GM12878 (cell line): ENCODE measurements at regions not wholly inside any gene's neighbourhood (a gene's known extent, or its start where the extent isn't known, plus 50 kb on each side); places are given as distances from the start of the nearest gene placed in this dataset.
"Not testable (repeated sequence)": the region's sequence is repeated elsewhere in the genome, so short reads cannot be mapped to it uniquely, and the experiment has no call there.

Experiments used
- ATAC-seq: fragments of 200-7000 bp; cut with Tn5 transposase; 3 replicates; pipeline ENCODE4 v1.9.1; 2020; ENCODE audit warnings: mild to moderate bottlenecking, moderate library complexity
- BruUV-seq: library from RNA; stranded (reverse); fragments of 400-500 nt; replicated peaks from 2 replicates; lab custom pipeline; 2021; lab: Mats Ljungman, UMichigan
- CTCF ChIA-PET: fragments of 300-600 bp; sonication (Branson Sonifier 250); formaldehyde crosslinking; extraction: SDS; loops from one replicate; lab custom pipeline; 2021; ENCODE audit warnings: inconsistent platforms; lab: Yijun Ruan, JAX
- POLR2A ChIA-PET: fragments of 350-600 bp; formaldehyde crosslinking; extraction: SDS; loops from one replicate; lab custom pipeline; 2021; ENCODE audit warnings: inconsistent platforms; lab: Charles Lee
- RAD21 ChIA-PET: fragments of 300-600 bp; sonication (Branson Sonifier 250); formaldehyde crosslinking; loops from one replicate; lab custom pipeline; 2023; ENCODE audit warnings: antibody characterized with exemption; ENCODE audit not compliant: unreplicated experiment; lab: Charles Lee
- SMC1A ChIA-PET: fragments of 300-600 bp; sonication (Branson Sonifier 250); formaldehyde crosslinking; loops from one replicate; lab custom pipeline; 2023; ENCODE audit not compliant: unreplicated experiment, uncharacterized antibody; lab: Charles Lee
- DNase-seq: peaks from one replicate; pipeline ENCODE4 v3.0.0-alpha.2; 2011; ENCODE audit warnings: low read depth, low spot score
- FAIRE-seq: peaks from 3 replicates; lab custom pipeline; 2011; peaks lifted over from hg19 to GRCh38; lab: Jason Lieb, UNC
- H2AFZ ChIP-seq: 2 replicates; pipeline ENCODE4 v1.6.0; 2011; ENCODE audit warnings: low read depth, low read length, control low read depth; ENCODE audit not compliant: control insufficient read depth
- H3K27ac ChIP-seq: 2 replicates; pipeline ENCODE4 v1.5.1; 2011; ENCODE audit warnings: control low read depth; ENCODE audit not compliant: control insufficient read depth, insufficient read depth
- H3K27me3 ChIP-seq, 2 experiments: replicated peaks in 1 of 2; 2 replicates each; pipeline versions ENCODE4 v1.6.0 to v1.6.1; 2011; ENCODE audit warnings: low read length in 1 of 2; ENCODE audit not compliant: control insufficient read depth in 2 of 2, insufficient read depth in 2 of 2
- H3K36me3 ChIP-seq, 2 experiments: 2 replicates each; pipeline ENCODE4 v1.5.1; 2011; ENCODE audit warnings: low read length in 1 of 2; ENCODE audit not compliant: control insufficient read depth in 2 of 2, insufficient read depth in 2 of 2
- H3K4me1 ChIP-seq: 2 replicates; pipeline ENCODE4 v1.6.1; 2011; ENCODE audit warnings: mild to moderate bottlenecking, low read length, moderate library complexity, mixed read lengths; ENCODE audit not compliant: control insufficient read depth, insufficient read depth
- H3K4me2 ChIP-seq: 2 replicates; pipeline ENCODE4 v1.6.0; 2011; ENCODE audit warnings: control low read depth; ENCODE audit not compliant: control insufficient read depth, insufficient read depth
- H3K4me3 ChIP-seq: fragments of 200-600 bp; sonication (generic); 2 replicates; pipeline ENCODE4 v1.5.1; 2016
- H3K79me2 ChIP-seq: 2 replicates; pipeline ENCODE4 v1.6.0; 2011; ENCODE audit warnings: low read length; ENCODE audit not compliant: control insufficient read depth, insufficient read depth
- H3K9ac ChIP-seq: 2 replicates; pipeline ENCODE4 v1.8.0; 2011; ENCODE audit warnings: low read length, control low read depth, mixed read lengths; ENCODE audit not compliant: control insufficient read depth, insufficient read depth
- H3K9me3 ChIP-seq: replicated peaks from 3 replicates; pipeline ENCODE4 v1.5.1; 2011; ENCODE audit warnings: mild to moderate bottlenecking, low read length; ENCODE audit not compliant: control insufficient read depth, insufficient read depth
- H4K20me1 ChIP-seq: 2 replicates; pipeline ENCODE4 v1.6.0; 2011; ENCODE audit not compliant: control insufficient read depth, insufficient read depth
- ASH2L ChIP-seq: fragments of 300-600, 200-600 bp; sonication (generic); IDR thresholded peaks from 2 replicates; pipeline ENCODE4 v1.6.1; 2017; ENCODE audit warnings: low read depth, mild to moderate bottlenecking, borderline replicate concordance
- BCL11A ChIP-seq: IDR thresholded peaks from 2 replicates; pipeline ENCODE4 v1.6.1; 2011; ENCODE audit warnings: low read depth, low read length
- BRCA1 ChIP-seq: IDR thresholded peaks from 2 replicates; pipeline ENCODE4 v1.6.1; 2011; ENCODE audit warnings: low read depth, low read length, improper control_type of control experiment
- DPF2 ChIP-seq: fragments of 450-650 bp; IDR thresholded peaks from 2 replicates; pipeline ENCODE4 v1.6.1; 2017; ENCODE audit warnings: mild to moderate bottlenecking
- EED ChIP-seq: sonication (generic); IDR thresholded peaks from 2 replicates; pipeline ENCODE4 v1.6.1; 2016; ENCODE audit warnings: antibody characterized with exemption, low read depth
- GATAD2B ChIP-seq: fragments of 450-650 bp; conservative IDR thresholded peaks from 2 replicates; pipeline ENCODE4 v1.6.1; 2017; ENCODE audit warnings: low read depth, mild to moderate bottlenecking, moderate library complexity
- HCFC1 ChIP-seq: fragments of 150-350 bp; IDR thresholded peaks from 2 replicates; pipeline ENCODE4 v1.6.1; 2014; ENCODE audit warnings: low read length
- IKZF1 ChIP-seq: fragments of 450-650 bp; conservative IDR thresholded peaks from 2 replicates; pipeline ENCODE4 v1.6.1; 2017; ENCODE audit warnings: antibody characterized with exemption, mild to moderate bottlenecking
- MTA3 ChIP-seq: IDR thresholded peaks from 2 replicates; pipeline ENCODE4 v1.6.1; 2012; ENCODE audit warnings: low read length, inconsistent platforms, borderline replicate concordance
- NBN ChIP-seq: fragments of 450-650 bp; IDR thresholded peaks from 2 replicates; pipeline ENCODE4 v1.6.1; 2016
- NFXL1 ChIP-seq: fragments of 450-650 bp; IDR thresholded peaks from 2 replicates; pipeline ENCODE4 v1.6.1; 2017; ENCODE audit warnings: antibody characterized with exemption, mild to moderate bottlenecking, borderline replicate concordance
- NRF1 ChIP-seq: conservative IDR thresholded peaks from 2 replicates; pipeline ENCODE4 v1.6.1; 2011; ENCODE audit warnings: mild to moderate bottlenecking, low read depth, low read length, improper control_type of control experiment
- RAD21 ChIP-seq: IDR thresholded peaks from 2 replicates; pipeline ENCODE4 v1.6.1; 2011; ENCODE audit warnings: mild to moderate bottlenecking, low read depth, low read length, moderate library complexity; ENCODE audit not compliant: insufficient read depth
- RB1 ChIP-seq: fragments of 450-650 bp; formaldehyde crosslinking; IDR thresholded peaks from 2 replicates; pipeline ENCODE4 v1.6.1; 2017; ENCODE audit warnings: mild to moderate bottlenecking, borderline replicate concordance
- STAT1 ChIP-seq: fragments of 450-650 bp; conservative IDR thresholded peaks from 2 replicates; pipeline ENCODE4 v1.6.1; 2014; ENCODE audit warnings: antibody characterized with exemption, mild to moderate bottlenecking
- SUPT20H ChIP-seq: IDR thresholded peaks from 2 replicates; pipeline ENCODE4 v1.6.1; 2011; ENCODE audit warnings: low read depth, mild to moderate bottlenecking, low read length, moderate library complexity, borderline replicate concordance; ENCODE audit not compliant: control insufficient read depth
- TBL1XR1 ChIP-seq: IDR thresholded peaks from 2 replicates; pipeline ENCODE4 v1.6.1; 2012; ENCODE audit warnings: low read depth, low read length, improper control_type of control experiment
- TCF3 ChIP-seq: IDR thresholded peaks from 2 replicates; pipeline ENCODE4 v1.6.1; 2012; ENCODE audit warnings: low read depth, mild to moderate bottlenecking, low read length, borderline replicate concordance; ENCODE audit not compliant: insufficient read depth
- WGBS: methylation state at CpG from one replicate; pipeline ENCODE4 v1.1.6; 2016; ENCODE audit warnings: low lambda C conversion rate; ENCODE audit not compliant: insufficient replicate concordance, insufficient coverage; ENCODE audit errors: missing lambda C conversion rate; 5-methylcytosine and 5-hydroxymethylcytosine counted together
- in situ Hi-C: fragments of 300-500 bp; cut with MboI; formaldehyde crosslinking; loops from 9 replicates; pipeline ENCODE4 v1.14.3; 2018; ENCODE audit warnings: mixed read lengths
- intact Hi-C: fragments of 100-400 bp; cut with micrococcal nuclease; formaldehyde crosslinking; loops from one replicate; pipeline ENCODE4 v1.14.2; 2022; ENCODE audit not compliant: unreplicated experiment

GRCh38 chr2:185424958-185425629 lies 313.5 kb upstream of the FSIP2 start:
- H3K27me3 ChIP-seq, H3K36me3 ChIP-seq, CTCF ChIA-PET, SMC1A ChIA-PET, H3K4me2 ChIP-seq, DNase-seq, H3K27ac ChIP-seq, ATAC-seq, H3K79me2 ChIP-seq, FAIRE-seq, H4K20me1 ChIP-seq, H3K9ac ChIP-seq, intact Hi-C loops, in situ Hi-C loops, RAD21 ChIA-PET, H3K9me3 ChIP-seq, POLR2A ChIA-PET, H3K4me3 ChIP-seq, H3K4me1 ChIP-seq, BruUV-seq: not testable (repeated sequence)
- 54% methylated on average over 26 of the region's 33 CpGs for WGBS
- peak overlapping the region; percentile 5; the same call in 1 of the 2 replicates for H2AFZ ChIP-seq

GRCh38 chr2:185428000-185428399 lies 310.6 kb upstream of the FSIP2 start:
- H3K27ac ChIP-seq: no peak overlapping the region
- FAIRE-seq (no peak), ATAC-seq (no peak), DNase-seq (no peak)
- SMC1A ChIA-PET: no interaction called here
- H4K20me1 ChIP-seq: no peaks in the 10 kb centered on the region
- H3K9ac ChIP-seq: no peak overlapping the region
- no peaks in the 10 kb centered on the region for H3K36me3 ChIP-seq
- POLR2A ChIA-PET: no interaction called here
- H3K27me3 ChIP-seq: no peaks in the 10 kb centered on the region
- 0% methylated on average over 1 of the region's 1 CpG for WGBS
- intact Hi-C loops (no loop called here), in situ Hi-C loops (no loop called here)
- H2AFZ ChIP-seq: no peak overlapping the region
- CTCF ChIA-PET: interaction anchor here (1.0 kb wide), 1 partner anchor 13 kb away, joined by 3 read pairs; no protein-coding TSS in a partner anchor
- RAD21 ChIA-PET: no interaction called here
- no peaks in the 10 kb centered on the region for H3K79me2 ChIP-seq
- BruUV-seq: no TSS peak
- no peaks in the 10 kb centered on the region for H3K4me1 ChIP-seq
- no peaks in the 10 kb centered on the region for H3K9me3 ChIP-seq
- no peak overlapping the region for H3K4me3 ChIP-seq
- H3K4me2 ChIP-seq: no peak overlapping the region
- no peak for TF ChIP-seq TCF3
- no peak for TF ChIP-seq RB1
- no peak for TF ChIP-seq GATAD2B
- TF ChIP-seq STAT1: no peak
- no peak for TF ChIP-seq MTA3
- TF ChIP-seq SUPT20H: no peak
- no peak for TF ChIP-seq HCFC1
- no peak for TF ChIP-seq DPF2
- no peak for TF ChIP-seq TBL1XR1
- no peak for TF ChIP-seq IKZF1
- TF ChIP-seq NFXL1: no peak
- no peak for TF ChIP-seq NBN
- TF ChIP-seq BCL11A: no peak
- TF ChIP-seq BRCA1: no peak
- no peak for TF ChIP-seq RAD21
- TF ChIP-seq EED: no peak
- no peak for TF ChIP-seq NRF1
- no peak for TF ChIP-seq ASH2L
